ENCODE measurements at regions not wholly inside any gene's neighbourhood (a gene's known extent, or its start where the extent isn't known, plus 50 kb on each side); places are given as distances from the start of the nearest gene placed in this dataset.

- H3K4me3 ChIP-seq (ENCODE audit: low read depth, low read length): no peak overlapping the region
These were observed 67.2 kb upstream of the ARHGAP29 start for GRCh38 chr1:94304553-94304952.

GRCh38 chr1:94303005-94303404, 65.6 kb upstream of the ARHGAP29 start:
- no peak for TF ChIP-seq CTCF (conservative IDR thresholded peaks at IDR 0.05; ENCODE audit: low read depth, low read length)
- H3K4me3 ChIP-seq (ENCODE audit: low read depth, low read length): no peak overlapping the region

More at GRCh38 chr1:94304553-94304952, 67.2 kb upstream of the ARHGAP29 start:
- no peak for DNase-seq (ENCODE audit: low read depth)
- no peak for TF ChIP-seq CTCF (conservative IDR thresholded peaks at IDR 0.05; ENCODE audit: low read depth, low read length)

GRCh38 chr1:94302497-94302896, 65.1 kb upstream of the ARHGAP29 start:
- no peak for TF ChIP-seq CTCF (conservative IDR thresholded peaks at IDR 0.05; ENCODE audit: low read depth, low read length)
- no peak for DNase-seq (ENCODE audit: low read depth)
- H3K4me3 ChIP-seq (ENCODE audit: low read depth, low read length): no peak overlapping the region

More at GRCh38 chr1:94303005-94303404, 65.6 kb upstream of the ARHGAP29 start:
- no peak for DNase-seq (ENCODE audit: low read depth)

- TF ChIP-seq CTCF (conservative IDR thresholded peaks at IDR 0.05; ENCODE audit: low read depth, low read length): no peak
- no peak overlapping the region for H3K4me3 ChIP-seq (ENCODE audit: low read depth, low read length)
- no peak for DNase-seq (ENCODE audit: low read depth)
These were observed 63.8 kb upstream of the ARHGAP29 start for GRCh38 chr1:94301186-94301585.

- no peak for TF ChIP-seq CTCF (conservative IDR thresholded peaks at IDR 0.05; ENCODE audit: low read depth, low read length)
- DNase-seq (ENCODE audit: low read depth): no peak
- no peak overlapping the region for H3K4me3 ChIP-seq (ENCODE audit: low read depth, low read length)
These were observed 63.3 kb upstream of the ARHGAP29 start for GRCh38 chr1:94300731-94301130.

- DNase-seq (ENCODE audit: low read depth): peak; percentile 88
- no peak for TF ChIP-seq CTCF (conservative IDR thresholded peaks at IDR 0.05; ENCODE audit: low read depth, low read length)
- no peak overlapping the region for H3K4me3 ChIP-seq (ENCODE audit: low read depth, low read length)
These were observed 62.5 kb upstream of the ARHGAP29 start for GRCh38 chr1:94299627-94300553.

- no peak for TF ChIP-seq CTCF (conservative IDR thresholded peaks at IDR 0.05; ENCODE audit: low read depth, low read length)
- DNase-seq (ENCODE audit: low read depth): peak; percentile 85
- no peak overlapping the region for H3K4me3 ChIP-seq (ENCODE audit: low read depth, low read length)
These were observed 61.5 kb upstream of the ARHGAP29 start for GRCh38 chr1:94298861-94299260.
